GM23248 (cell line): ENCODE measurements at regions not wholly inside any gene's neighbourhood (a gene's known extent, or its start where the extent isn't known, plus 50 kb on each side); places are given as distances from the start of the nearest gene placed in this dataset.

Source experiments
- EZH2 ChIP-seq: fragments of 200-600 bp; sonication (generic); IDR thresholded peaks from 2 replicates; pipeline ENCODE4 v1.6.1; 2018; ENCODE audit warnings: antibody characterized with exemption, mild to moderate bottlenecking; ENCODE audit not compliant: insufficient read depth, poor library complexity, severe bottlenecking
- EZH2phosphoT487 ChIP-seq: fragments of 200-600 bp; sonication (generic); IDR thresholded peaks from 2 replicates; pipeline ENCODE4 v1.6.1; 2018; ENCODE audit warnings: antibody characterized with exemption, moderate library complexity, mild to moderate bottlenecking, low read depth; ENCODE audit not compliant: insufficient read depth

GRCh38 chr4:20506827-20507226, 193.4 kb upstream of the PACRGL start:
- no peak for TF ChIP-seq EZH2
- no peak for TF ChIP-seq EZH2phosphoT487
